ENCODE measurements at regions not wholly inside any gene's neighbourhood (a gene's known extent, or its start where the extent isn't known, plus 50 kb on each side); places are given as distances from the start of the nearest gene placed in this dataset.

DNA sequence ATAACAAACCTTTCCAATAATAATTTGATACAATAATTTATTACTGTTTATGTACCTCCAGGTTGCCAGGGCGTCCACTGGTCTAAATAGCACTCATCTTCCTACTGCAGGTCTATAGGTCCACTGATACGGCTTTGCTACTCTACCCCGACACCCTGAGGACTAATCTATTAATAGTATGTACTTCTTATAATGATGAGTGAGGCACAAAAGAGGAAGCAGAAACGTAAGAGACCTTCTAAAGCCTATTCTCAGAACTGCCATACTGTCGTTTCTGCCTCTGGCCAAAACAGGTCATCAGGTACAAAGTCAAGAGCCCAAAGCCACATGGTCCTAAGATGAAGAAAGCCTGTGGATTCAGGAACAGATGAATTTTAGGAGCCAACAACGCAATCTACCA is 163.2 kb upstream of the GRM7 start:
- TF ChIP-seq, protein P1, sequence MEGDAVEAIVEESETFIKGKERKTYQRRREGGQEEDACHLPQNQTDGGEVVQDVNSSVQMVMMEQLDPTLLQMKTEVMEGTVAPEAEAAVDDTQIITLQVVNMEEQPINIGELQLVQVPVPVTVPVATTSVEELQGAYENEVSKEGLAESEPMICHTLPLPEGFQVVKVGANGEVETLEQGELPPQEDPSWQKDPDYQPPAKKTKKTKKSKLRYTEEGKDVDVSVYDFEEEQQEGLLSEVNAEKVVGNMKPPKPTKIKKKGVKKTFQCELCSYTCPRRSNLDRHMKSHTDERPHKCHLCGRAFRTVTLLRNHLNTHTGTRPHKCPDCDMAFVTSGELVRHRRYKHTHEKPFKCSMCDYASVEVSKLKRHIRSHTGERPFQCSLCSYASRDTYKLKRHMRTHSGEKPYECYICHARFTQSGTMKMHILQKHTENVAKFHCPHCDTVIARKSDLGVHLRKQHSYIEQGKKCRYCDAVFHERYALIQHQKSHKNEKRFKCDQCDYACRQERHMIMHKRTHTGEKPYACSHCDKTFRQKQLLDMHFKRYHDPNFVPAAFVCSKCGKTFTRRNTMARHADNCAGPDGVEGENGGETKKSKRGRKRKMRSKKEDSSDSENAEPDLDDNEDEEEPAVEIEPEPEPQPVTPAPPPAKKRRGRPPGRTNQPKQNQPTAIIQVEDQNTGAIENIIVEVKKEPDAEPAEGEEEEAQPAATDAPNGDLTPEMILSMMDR (conservative IDR thresholded peaks at IDR 0.05; ENCODE audit: low read length), result no peak
- TF ChIP-seq EZH2phosphoT487 (IDR thresholded peaks at IDR 0.05; ENCODE audit: borderline replicate concordance, low read depth, low read length), result no peak

All from OCI-LY7 (cell line).